Heart right ventricle (tissue), 16 donors: ENCODE measurements at regions not wholly inside any gene's neighbourhood (a gene's known extent, or its start where the extent isn't known, plus 50 kb on each side); places are given as distances from the start of the nearest gene placed in this dataset.
"Not testable (repeated sequence)": the region's sequence is repeated elsewhere in the genome, so short reads cannot be mapped to it uniquely, and the experiment has no call there.

Experiments used
- ATAC-seq, 8 donors: fragments of 200-7000 bp; cut with Tn5 transposase; one replicate each; pipeline ENCODE4 v1.9.1; 2020; ENCODE audit warnings: mild to moderate bottlenecking in 8 of 8, moderate library complexity in 8 of 8, moderate number of reproducible peaks in 1 of 8
- DNase-seq, 2 donors: peaks; one replicate each; pipeline ENCODE4 v3.0.0-alpha.2; 2020
- H3K27ac ChIP-seq, 10 donors: fragments of 200-600 bp; sonication (generic) in 2 of 10; one replicate each; pipeline versions ENCODE4 v1.5.0 to v1.8.0; 2020 to 2022; ENCODE audit warnings: mild to moderate bottlenecking in 3 of 10
- H3K27me3 ChIP-seq, 7 donors: fragments of 200-600 bp; one replicate each; pipeline ENCODE4 v1.8.0; 2021 to 2022; ENCODE audit warnings: mild to moderate bottlenecking in 2 of 7
- H3K36me3 ChIP-seq, 9 donors: fragments of 200-600 bp; sonication (generic) in 1 of 9; one replicate each; pipeline versions ENCODE4 v1.5.0 to v1.8.0; 2020 to 2022; ENCODE audit warnings: mild to moderate bottlenecking in 2 of 9
- H3K4me1 ChIP-seq, 9 donors: fragments of 200-600 bp; sonication (generic) in 1 of 9; one replicate each; pipeline versions ENCODE4 v1.5.0 to v1.8.0; 2020 to 2022; ENCODE audit warnings: mild to moderate bottlenecking in 4 of 9
- H3K4me3 ChIP-seq, 10 donors: fragments of 200-600 bp; sonication (generic) in 2 of 10; one replicate each; pipeline versions ENCODE4 v1.5.0 to v1.8.0; 2020 to 2022; ENCODE audit warnings: mild to moderate bottlenecking in 7 of 10, moderate library complexity in 2 of 10
- H3K9me3 ChIP-seq, 11 donors: fragments of 200-600 bp in 10 of 11; sonication (generic) in 2 of 11; one replicate each; pipeline versions ENCODE4 v1.5.0 to v1.8.0; 2013 to 2022; ENCODE audit warnings: mild to moderate bottlenecking in 2 of 11, control low read depth in 1 of 11, moderate library complexity in 1 of 11
- CTCF ChIP-seq, 9 donors: fragments of 200-600 bp; sonication (generic) in 2 of 9; IDR thresholded peaks; one replicate each; pipeline versions ENCODE4 v1.5.0 to v1.8.0; 2021 to 2022; ENCODE audit warnings: antibody characterized with exemption in 9 of 9, mild to moderate bottlenecking in 5 of 9, moderate library complexity in 1 of 9
- WGBS, 2 donors: extraction: QIAGEN DNeasy Blood & Tissue Kit; methylation state at CpG; one replicate each; pipeline ENCODE4 v1.1.7; 2013; ENCODE audit warnings: inconsistent platforms in 1 of 2; 5-methylcytosine and 5-hydroxymethylcytosine counted together
- intact Hi-C, 10 donors: fragments of 100-400 bp; cut with DNase I; formaldehyde crosslinking; loops; one replicate each; pipeline versions ENCODE4 v1.11.1 to v1.14.2; 2022
- donor health status: Arrhythmogenic right ventricular cardiomyopathy.
- donor health status: ischemic (EF 13 %, LVEDD 7.1; RV severe dilation, severe dysfunction).
- donor health status: healthy with polysubstance abuse.
- donor health status: DM: no; HTN: yes; CAD: no.
- donor health status: DM: no; HTN: no; CAD: no.
- donor health status: ischemic (EF 25% LVEDD 6.9; RV normal size, moderate dysfunction).
- donor health status: ischemic (EF 25% LVEDD 5.7; RV mildly dilated, moderate dysfunction).
- donor health status: healthy.
- donor health status: DM: yes; HTN: yes; CAD: no.
- donor health status: Ischemic cardiomyopathy.
- donor health status: ischemic (EF 35%, LVEDD 5.7; RV mildly dilated, moderate dysfunction).
- donor health status: nonischemic (EF 11% LVEDD 7.7; RV severe dilation, severe dysfunction).
- donor health status: DM: yes; HTN: yes; CAD: no.
- donor health status: PGD.
- donor health status: ischemic (EF 29% LVEDD 5.4; RV normal size, mild dysfunction).
- donor health status: nonischemic (EF 23%, LVEDD 6.1; RV moderate dilation, normal function).

- intact Hi-C loops = no loop called here
- ATAC-seq (no peak), DNase-seq (no peak)
- no peaks in the 10 kb centered on the region for H3K27me3 ChIP-seq
- H3K9me3 ChIP-seq = peaks cover 0 to 12% (median 0%) of the 10 kb centered on the region in 11 donors
- H3K4me3 ChIP-seq = no peak overlapping the region
- H3K36me3 ChIP-seq = no peaks in the 10 kb centered on the region
- TF ChIP-seq CTCF (IDR thresholded peaks at IDR 0.05) = no peak
- no peak overlapping the region for H3K27ac ChIP-seq
- no peaks in the 10 kb centered on the region for H3K4me1 ChIP-seq
- 74 to 83% methylated on average over 1 of the region's 1 CpG for WGBS, 2 donors
These were observed 951.9 kb downstream of the TSN start for GRCh38 chr2:122707224-122707824.

DNA sequence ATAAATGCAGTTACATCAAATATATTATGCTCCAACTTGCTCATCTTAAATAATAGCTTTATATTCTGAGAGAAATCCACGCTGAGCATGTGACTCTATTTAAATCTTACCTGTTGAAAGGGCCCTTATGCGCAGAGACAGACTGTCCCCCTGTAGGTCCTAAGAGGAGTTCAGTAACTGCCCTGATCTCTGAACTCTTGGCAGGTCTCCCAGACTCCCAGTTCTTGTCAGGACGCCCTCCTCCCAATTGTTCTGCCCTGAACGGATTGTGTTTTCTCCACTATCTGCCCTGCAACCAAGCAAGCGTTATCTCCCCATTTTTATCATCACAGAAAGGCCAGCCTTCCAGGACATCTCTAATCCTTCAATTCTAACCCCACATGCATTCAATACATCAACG is 954.6 kb downstream of the TSN start:
- Histone ChIP-seq H3K4me1 (no peaks in the 10 kb centered on the region), H3K9me3 (peaks cover 0 to 28% (median 0%) of the 10 kb centered on the region in 11 donors), H3K27me3 (no peaks in the 10 kb centered on the region), H3K27ac (no peak overlapping the region), H3K36me3 (no peaks in the 10 kb centered on the region), H3K4me3 (no peak overlapping the region)
- intact Hi-C loops = no loop called here
- DNase-seq = no peak
- TF ChIP-seq CTCF (IDR thresholded peaks at IDR 0.05) = no peak
- WGBS, 2 donors = 29 to 43% methylated on average over 6 of the region's 6 CpGs
- ATAC-seq = no peak

- no peak overlapping the region for H3K27ac ChIP-seq
- no peak for TF ChIP-seq CTCF (IDR thresholded peaks at IDR 0.05)
- intact Hi-C loops = no loop called here
- H3K4me3 ChIP-seq = no peak overlapping the region
- no peaks in the 10 kb centered on the region for H3K36me3 ChIP-seq
- H3K9me3 ChIP-seq = peaks cover 0 to 45% (median 0%) of the 10 kb centered on the region in 11 donors
- H3K27me3 ChIP-seq = no peaks in the 10 kb centered on the region
- H3K4me1 ChIP-seq = no peaks in the 10 kb centered on the region
- DNase-seq (no peak), ATAC-seq (no peak)
- 87 to 92% methylated on average over 2 of the region's 2 CpGs for WGBS, 2 donors
These were observed 958.3 kb downstream of the TSN start for GRCh38 chr2:122713800-122714199.

- H3K4me1 ChIP-seq, intact Hi-C loops, H3K27me3 ChIP-seq, H3K36me3 ChIP-seq, ATAC-seq, H3K27ac ChIP-seq, H3K4me3 ChIP-seq, DNase-seq: not testable (repeated sequence)
- 94 to 100% methylated on average over 4 of the region's 4 CpGs for WGBS, 2 donors
- H3K9me3 ChIP-seq = peaks cover 0 to 11% (median 0%) of the 10 kb centered on the region in 11 donors
These were observed 965.4 kb downstream of the TSN start for GRCh38 chr2:122720822-122721221.

GRCh38 chr2:122734766-122735424 is 979.4 kb downstream of the TSN start:
- ATAC-seq (no peak), DNase-seq (no peak)
- Histone ChIP-seq H3K4me3 (no peak overlapping the region), H3K9me3 (no peaks in the 10 kb centered on the region), H3K36me3 (no peaks in the 10 kb centered on the region), H3K27ac (no peak overlapping the region), H3K4me1 (no peaks in the 10 kb centered on the region), H3K27me3 (no peaks in the 10 kb centered on the region)
- 54 to 63% methylated on average over 4 of the region's 4 CpGs for WGBS, 2 donors
- intact Hi-C loops = no loop called here
- no peak for TF ChIP-seq CTCF (IDR thresholded peaks at IDR 0.05)
